Suprapubic skin (tissue), 4 donors: ENCODE measurements at regions not wholly inside any gene's neighbourhood (a gene's known extent, or its start where the extent isn't known, plus 50 kb on each side); places are given as distances from the start of the nearest gene placed in this dataset.

ENCODE experiments used
- DNase-seq, 2 donors: peaks; one replicate each; pipeline ENCODE4 v3.0.0-alpha.2; 2019; ENCODE audit warnings: low spot score in 2 of 2
- H3K27ac ChIP-seq: fragments of 200-600 bp; sonication (generic); one replicate; pipeline ENCODE4 v1.5.1; 2019
- H3K27me3 ChIP-seq: fragments of 200-600 bp; sonication (generic); one replicate; pipeline ENCODE4 v1.5.1; 2019
- H3K36me3 ChIP-seq: fragments of 200-600 bp; sonication (generic); one replicate; pipeline ENCODE4 v1.5.1; 2019
- H3K4me1 ChIP-seq: fragments of 200-600 bp; sonication (generic); one replicate; pipeline ENCODE4 v1.5.1; 2019
- H3K4me3 ChIP-seq: fragments of 200-600 bp; sonication (generic); one replicate; pipeline ENCODE4 v1.5.1; 2019; ENCODE audit warnings: mild to moderate bottlenecking
- H3K9me3 ChIP-seq: fragments of 200-600 bp; sonication (generic); one replicate; pipeline ENCODE4 v1.5.1; 2019
- EP300 ChIP-seq: sonication (generic); formaldehyde crosslinking; IDR thresholded peaks from one replicate; pipeline ENCODE4 v1.6.1; 2017; ENCODE audit warnings: antibody characterized with exemption
- POLR2A ChIP-seq, 2 donors: fragments of 450-650 bp; IDR thresholded peaks; one replicate each; pipeline ENCODE4 v1.6.1; 2017; ENCODE audit warnings: antibody characterized with exemption in 2 of 2, mild to moderate bottlenecking in 2 of 2, moderate library complexity in 2 of 2
- POLR2AphosphoS5 ChIP-seq, 3 donors: sonication (generic); formaldehyde crosslinking; IDR thresholded peaks; one replicate each; pipeline ENCODE4 v1.6.1; 2017; ENCODE audit warnings: antibody characterized with exemption in 3 of 3
- WGBS: methylation state at CpG from one replicate; pipeline ENCODE4 v1.1.5; 2018; 5-methylcytosine and 5-hydroxymethylcytosine counted together
- TF ChIP-seq, protein P1 (sequence below), 2 donors: fragments of 200-600 bp in 1 of 2; fragments of 450-650 bp in 1 of 2; sonication (generic) in 1 of 2; IDR thresholded peaks; one replicate each; pipeline ENCODE4 v1.5.1; 2016 to 2019; ENCODE audit warnings: antibody characterized with exemption in 2 of 2, mild to moderate bottlenecking in 1 of 2, moderate library complexity in 1 of 2

DNA sequence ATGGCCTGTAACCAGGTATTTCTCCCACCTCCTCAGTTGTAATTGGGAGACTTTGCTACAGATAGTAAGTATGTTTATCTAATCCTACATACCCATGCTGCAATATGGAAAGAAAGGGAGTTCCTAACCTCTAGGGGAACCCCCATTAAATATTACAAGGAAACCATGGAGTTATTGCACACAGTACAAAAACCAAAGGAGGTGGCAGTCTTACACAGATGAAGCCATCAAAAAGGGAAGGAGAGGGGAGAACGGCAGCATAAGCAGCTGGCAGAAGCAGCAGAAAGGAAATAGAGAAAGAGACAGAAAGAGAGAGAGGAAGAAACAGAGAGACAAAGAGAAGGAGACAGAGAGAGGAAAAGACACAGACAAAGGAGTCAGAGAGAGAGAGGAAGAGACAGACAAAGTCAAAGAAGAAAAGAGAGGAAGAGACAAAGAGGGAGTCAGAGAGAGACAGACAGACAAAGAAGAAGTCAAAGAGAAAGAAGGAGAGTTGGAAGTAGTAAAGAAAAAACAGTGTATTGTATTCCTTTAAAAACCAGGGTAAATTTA lies 142.9 kb downstream of the FASLG start:
- WGBS: 58% methylated on average over 1 of the region's 1 CpG
- TF ChIP-seq, protein P1, sequence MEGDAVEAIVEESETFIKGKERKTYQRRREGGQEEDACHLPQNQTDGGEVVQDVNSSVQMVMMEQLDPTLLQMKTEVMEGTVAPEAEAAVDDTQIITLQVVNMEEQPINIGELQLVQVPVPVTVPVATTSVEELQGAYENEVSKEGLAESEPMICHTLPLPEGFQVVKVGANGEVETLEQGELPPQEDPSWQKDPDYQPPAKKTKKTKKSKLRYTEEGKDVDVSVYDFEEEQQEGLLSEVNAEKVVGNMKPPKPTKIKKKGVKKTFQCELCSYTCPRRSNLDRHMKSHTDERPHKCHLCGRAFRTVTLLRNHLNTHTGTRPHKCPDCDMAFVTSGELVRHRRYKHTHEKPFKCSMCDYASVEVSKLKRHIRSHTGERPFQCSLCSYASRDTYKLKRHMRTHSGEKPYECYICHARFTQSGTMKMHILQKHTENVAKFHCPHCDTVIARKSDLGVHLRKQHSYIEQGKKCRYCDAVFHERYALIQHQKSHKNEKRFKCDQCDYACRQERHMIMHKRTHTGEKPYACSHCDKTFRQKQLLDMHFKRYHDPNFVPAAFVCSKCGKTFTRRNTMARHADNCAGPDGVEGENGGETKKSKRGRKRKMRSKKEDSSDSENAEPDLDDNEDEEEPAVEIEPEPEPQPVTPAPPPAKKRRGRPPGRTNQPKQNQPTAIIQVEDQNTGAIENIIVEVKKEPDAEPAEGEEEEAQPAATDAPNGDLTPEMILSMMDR (IDR thresholded peaks at IDR 0.05): no peak
- TF ChIP-seq POLR2A (IDR thresholded peaks at IDR 0.05) (no peak), POLR2AphosphoS5 (IDR thresholded peaks at IDR 0.05) (no peak), EP300 (no peak)
- no peaks in the 10 kb centered on the region for H3K27me3 ChIP-seq
- H3K27ac ChIP-seq: no peak overlapping the region
- no peaks in the 10 kb centered on the region for H3K36me3 ChIP-seq
- no peaks in the 10 kb centered on the region for H3K4me1 ChIP-seq
- no peak for DNase-seq
- no peak overlapping the region for H3K4me3 ChIP-seq
- peaks cover 4% of the 10 kb centered on the region for H3K9me3 ChIP-seq

DNA sequence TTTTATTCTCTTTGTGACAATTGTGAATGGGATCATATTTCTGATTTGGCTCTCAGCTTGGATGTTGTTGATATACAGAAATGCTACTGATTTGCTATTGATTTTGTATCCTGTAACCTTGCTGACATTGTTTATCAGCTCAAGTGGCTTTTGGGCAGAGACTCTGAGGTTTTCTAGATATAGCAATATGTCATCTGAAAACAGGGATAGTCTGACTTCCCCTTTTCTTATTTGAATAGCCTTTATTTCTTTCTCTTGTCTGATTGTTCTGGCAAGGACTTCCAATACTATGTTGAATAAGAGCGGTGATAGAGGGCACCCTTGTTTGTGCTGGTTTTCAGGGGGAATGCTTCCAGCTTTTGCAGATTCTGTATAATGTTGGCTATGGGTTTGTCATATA lies 150.8 kb downstream of the FASLG start:
- no peaks in the 10 kb centered on the region for H3K27me3 ChIP-seq
- no peaks in the 10 kb centered on the region for H3K4me1 ChIP-seq
- WGBS: 97% methylated on average over 1 of the region's 1 CpG
- H3K9me3 ChIP-seq: no peaks in the 10 kb centered on the region
- H3K4me3 ChIP-seq: no peak overlapping the region
- no peaks in the 10 kb centered on the region for H3K36me3 ChIP-seq
- DNase-seq: no peak
- H3K27ac ChIP-seq: no peak overlapping the region
- TF ChIP-seq, protein P1 (IDR thresholded peaks at IDR 0.05): no peak
- no peak for TF ChIP-seq EP300
- no peak for TF ChIP-seq POLR2AphosphoS5 (IDR thresholded peaks at IDR 0.05)
- TF ChIP-seq POLR2A (IDR thresholded peaks at IDR 0.05): no peak

DNA sequence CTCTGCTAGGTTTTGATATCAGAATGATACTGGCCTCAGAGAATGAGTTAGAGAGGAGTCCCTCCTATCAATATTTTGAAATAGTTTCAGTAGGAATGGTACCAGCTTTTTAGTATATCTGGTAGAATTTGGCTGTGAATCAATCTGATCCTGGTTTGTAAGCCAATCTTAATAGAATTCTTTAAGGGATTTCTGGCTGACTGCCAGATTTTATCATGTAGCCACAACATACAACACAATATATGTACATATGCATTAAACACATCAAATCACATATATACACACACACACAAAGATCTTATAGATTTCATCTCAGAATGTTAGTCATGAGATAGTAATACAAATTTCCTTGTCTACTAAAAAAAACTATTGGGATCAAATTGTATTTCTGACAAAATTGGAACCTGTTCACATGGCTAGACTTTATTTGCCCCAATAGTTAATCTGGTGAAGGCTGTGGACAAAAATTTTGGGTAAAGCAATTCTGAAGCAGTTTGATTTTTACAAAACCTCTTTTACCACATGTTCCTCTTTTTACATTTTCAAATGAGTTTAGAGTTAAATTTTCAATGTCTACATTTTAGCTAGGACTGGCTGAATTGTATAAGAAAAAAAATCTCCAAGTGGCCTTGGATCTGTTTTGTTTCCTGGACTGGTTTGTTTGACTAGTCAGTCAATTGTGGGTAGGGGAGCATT lies 151.7 kb downstream of the FASLG start:
- Histone ChIP-seq H3K4me1 (no peaks in the 10 kb centered on the region), H3K27ac (no peak overlapping the region), H3K4me3 (no peak overlapping the region), H3K27me3 (no peaks in the 10 kb centered on the region), H3K9me3 (no peaks in the 10 kb centered on the region), H3K36me3 (no peaks in the 10 kb centered on the region)
- TF ChIP-seq, protein P1 (IDR thresholded peaks at IDR 0.05): no peak
- no peak for TF ChIP-seq EP300
- no peak for TF ChIP-seq POLR2A (IDR thresholded peaks at IDR 0.05)
- TF ChIP-seq POLR2AphosphoS5 (IDR thresholded peaks at IDR 0.05): no peak
- DNase-seq: no peak

DNA sequence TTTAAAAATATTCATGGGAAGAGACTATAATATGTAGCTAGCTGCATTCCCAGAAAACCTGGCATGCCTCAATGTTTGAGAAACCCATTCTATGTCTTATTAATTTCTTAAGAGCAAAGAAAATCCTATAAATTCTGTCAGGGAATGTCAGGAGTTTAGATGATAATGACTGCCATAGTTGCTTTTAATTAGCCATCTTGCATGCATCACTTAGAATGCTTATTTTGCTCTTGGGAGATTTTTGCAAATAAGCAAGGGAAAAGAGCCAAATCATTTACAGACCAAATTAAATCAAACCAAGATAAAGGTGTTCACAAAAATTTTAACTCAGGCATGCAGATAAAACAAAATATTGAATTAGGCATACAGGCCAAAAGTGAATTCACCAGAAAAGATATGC lies 152.8 kb downstream of the FASLG start:
- Histone ChIP-seq H3K27ac (no peak overlapping the region), H3K4me1 (no peaks in the 10 kb centered on the region), H3K36me3 (no peaks in the 10 kb centered on the region), H3K9me3 (no peaks in the 10 kb centered on the region), H3K27me3 (no peaks in the 10 kb centered on the region), H3K4me3 (no peak overlapping the region)
- no peak for DNase-seq
- TF ChIP-seq EP300 (no peak), POLR2A (IDR thresholded peaks at IDR 0.05) (no peak), POLR2AphosphoS5 (IDR thresholded peaks at IDR 0.05) (no peak)
- TF ChIP-seq, protein P1 (IDR thresholded peaks at IDR 0.05): no peak

DNA sequence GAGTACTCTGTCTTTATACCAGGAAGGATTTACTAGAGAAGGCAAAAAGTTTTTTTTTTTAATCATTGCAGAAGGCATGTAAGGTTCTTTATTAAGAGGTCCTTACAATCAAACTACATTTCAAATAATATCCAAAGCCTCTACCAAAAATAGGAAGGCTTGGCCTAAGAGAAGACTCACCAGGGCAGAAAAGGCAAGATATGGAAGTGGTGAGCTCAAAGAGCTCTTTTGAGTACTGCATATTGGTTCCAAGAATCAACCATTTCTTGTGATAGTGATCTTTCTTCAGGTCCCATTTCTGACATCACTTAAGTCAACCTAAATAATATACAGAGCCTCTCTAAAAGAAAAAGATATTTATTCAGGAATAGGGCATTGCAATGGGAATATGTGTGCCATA lies 153.2 kb downstream of the FASLG start:
- H3K27ac ChIP-seq: no peak overlapping the region
- DNase-seq: no peak
- no peaks in the 10 kb centered on the region for H3K9me3 ChIP-seq
- no peaks in the 10 kb centered on the region for H3K4me1 ChIP-seq
- H3K4me3 ChIP-seq: no peak overlapping the region
- no peaks in the 10 kb centered on the region for H3K36me3 ChIP-seq
- TF ChIP-seq POLR2AphosphoS5 (IDR thresholded peaks at IDR 0.05) (no peak), POLR2A (IDR thresholded peaks at IDR 0.05) (no peak), EP300 (no peak)
- TF ChIP-seq, protein P1 (IDR thresholded peaks at IDR 0.05): no peak
- no peaks in the 10 kb centered on the region for H3K27me3 ChIP-seq
